Endothelial cell of umbilical vein (primary cell): ENCODE measurements at regions not wholly inside any gene's neighbourhood (a gene's known extent, or its start where the extent isn't known, plus 50 kb on each side); places are given as distances from the start of the nearest gene placed in this dataset.

Source experiments
- BruUV-seq: library from RNA; stranded (reverse); fragments of 400-500 nt; replicated peaks from 2 replicates; lab custom pipeline; 2021; lab: Mats Ljungman, UMichigan
- CTCF ChIA-PET: fragments of 300-600, 350-600 bp; sonication (Branson Sonifier 250); formaldehyde crosslinking; loops from one replicate; lab custom pipeline; 2021; ENCODE audit warnings: antibody characterized with exemption, inconsistent platforms; lab: Charles Lee
- POLR2A ChIA-PET: fragments of 300-600, 350-600 bp; sonication (Branson Sonifier 250); formaldehyde crosslinking; loops from one replicate; lab custom pipeline; 2021; ENCODE audit warnings: antibody characterized with exemption, inconsistent platforms; lab: Charles Lee
- DNase-seq: peaks from one replicate; pipeline ENCODE4 v3.0.0-alpha.2; 2011; ENCODE audit warnings: low read depth, low spot score
- FAIRE-seq: peaks from 2 replicates; lab custom pipeline; 2011; peaks lifted over from hg19 to GRCh38; lab: Jason Lieb, UNC
- H2AFZ ChIP-seq: 2 replicates; pipeline ENCODE4 v1.6.0; 2012; ENCODE audit warnings: low read depth, low read length, control low read depth, inconsistent platforms
- H3K27ac ChIP-seq: 2 replicates; pipeline ENCODE4 v1.5.1; 2011; ENCODE audit warnings: low read depth, mild to moderate bottlenecking, control low read depth, low read length, moderate library complexity; ENCODE audit not compliant: insufficient read depth
- H3K27me3 ChIP-seq, 2 experiments: 2 replicates each; pipeline versions ENCODE4 v1.6.0 to v1.6.1; 2011; ENCODE audit warnings: low read length in 2 of 2, mixed read lengths in 1 of 2; ENCODE audit not compliant: control insufficient read depth in 2 of 2, insufficient read depth in 2 of 2
- H3K36me3 ChIP-seq, 2 experiments: 2 replicates in 1 of 2; 3 replicates in 1 of 2; pipeline ENCODE4 v1.5.1; 2011; ENCODE audit warnings: low read length in 2 of 2, mild to moderate bottlenecking in 1 of 2, moderate library complexity in 1 of 2; ENCODE audit not compliant: control insufficient read depth in 2 of 2, insufficient read depth in 2 of 2; ENCODE audit errors: extremely low read depth in 1 of 2
- H3K4me1 ChIP-seq: 3 replicates; pipeline ENCODE4 v1.5.1; 2011; ENCODE audit warnings: mild to moderate bottlenecking, low read length; ENCODE audit not compliant: control insufficient read depth, insufficient read depth; ENCODE audit errors: extremely low read depth
- H3K4me2 ChIP-seq: 2 replicates; pipeline ENCODE4 v1.6.1; 2011; ENCODE audit warnings: low read length, control low read depth, mixed read lengths; ENCODE audit not compliant: insufficient read depth
- H3K4me3 ChIP-seq, 3 experiments: fragments of 200-600 bp in 1 of 3; sonication (generic), shearing (Covaris generic) in 1 of 3; replicated peaks in 1 of 3; 2 replicates each; pipeline ENCODE4 v1.5.1; 2011 to 2016; ENCODE audit warnings: control low read depth in 3 of 3, low read length in 3 of 3, mild to moderate bottlenecking in 2 of 3, inconsistent platforms in 1 of 3, low read depth in 1 of 3, moderate library complexity in 1 of 3; ENCODE audit not compliant: insufficient read depth in 1 of 3
- H3K79me2 ChIP-seq: 2 replicates; pipeline ENCODE4 v1.6.0; 2012; ENCODE audit warnings: low read length, inconsistent platforms; ENCODE audit not compliant: control insufficient read depth, insufficient read depth
- H3K9ac ChIP-seq: replicated peaks from 2 replicates; pipeline ENCODE3; 2011; ENCODE audit warnings: low read length, control low read depth; ENCODE audit not compliant: insufficient read depth; ENCODE audit errors: extremely low read depth
- H3K9me1 ChIP-seq: replicated peaks from 3 replicates; pipeline ENCODE4 v1.6.0; 2011; ENCODE audit warnings: mild to moderate bottlenecking, low read length; ENCODE audit not compliant: control insufficient read depth, insufficient read depth; ENCODE audit errors: extremely low read depth
- H3K9me3 ChIP-seq: replicated peaks from 2 replicates; pipeline ENCODE4 v1.5.1; 2012; ENCODE audit warnings: low read length, inconsistent platforms; ENCODE audit not compliant: control insufficient read depth, insufficient read depth
- H4K20me1 ChIP-seq: replicated peaks from 2 replicates; pipeline ENCODE3; 2011; ENCODE audit warnings: mild to moderate bottlenecking, low read length; ENCODE audit not compliant: control insufficient read depth, insufficient read depth; ENCODE audit errors: extremely low read depth
- EZH2 ChIP-seq: IDR thresholded peaks from 2 replicates; pipeline ENCODE4 v1.6.1; 2012; ENCODE audit warnings: borderline replicate concordance, low read depth, mild to moderate bottlenecking, moderate library complexity, low read length, inconsistent platforms; ENCODE audit not compliant: severe bottlenecking
- GATA2 ChIP-seq: IDR thresholded peaks from 2 replicates; pipeline ENCODE4 v1.7.0; 2011; ENCODE audit warnings: low read depth, mild to moderate bottlenecking, moderate library complexity, mixed read lengths, low read length; ENCODE audit not compliant: insufficient read length, insufficient read depth
- JUN ChIP-seq: IDR thresholded peaks from 2 replicates; pipeline ENCODE4 v1.6.1; 2011; ENCODE audit warnings: borderline replicate concordance, low read depth; ENCODE audit not compliant: insufficient read length, insufficient read depth
- POLR2A ChIP-seq: IDR thresholded peaks from 2 replicates; pipeline ENCODE4 v1.6.1; 2012; ENCODE audit warnings: low read depth, mild to moderate bottlenecking, control low read depth, low read length
- POLR2AphosphoS5 ChIP-seq: IDR thresholded peaks from 2 replicates; pipeline ENCODE4 v1.6.1; 2012; ENCODE audit warnings: low read depth, mild to moderate bottlenecking, control low read depth, low read length, moderate library complexity; ENCODE audit not compliant: insufficient read depth
- dilution Hi-C: fragments of 300-500 bp; cut with MboI; formaldehyde crosslinking; loops from one replicate; pipeline ENCODE4 v1.15.0; 2019; ENCODE audit warnings: low sequenced_read_pairs; ENCODE audit not compliant: extremely low pct_ligation_motif_present
- intact Hi-C: fragments of 100-400 bp; cut with micrococcal nuclease; formaldehyde crosslinking; loops from one replicate; pipeline ENCODE4 v1.10.0; 2022
- TF ChIP-seq, protein P1 (sequence below): IDR thresholded peaks from 2 replicates; pipeline ENCODE4 v1.6.1; 2011; ENCODE audit not compliant: insufficient read depth, insufficient read length
- TF ChIP-seq, protein P2 (sequence below), 2 donors: IDR thresholded peaks; 1 replicate in 1 of 2; 2 replicates in 1 of 2; pipeline ENCODE4 v1.5.1; 2011; ENCODE audit warnings: low read length in 2 of 2, mild to moderate bottlenecking in 2 of 2, moderate library complexity in 2 of 2, control low read depth in 1 of 2, inconsistent platforms in 1 of 2, low read depth in 1 of 2; ENCODE audit not compliant: insufficient read depth in 1 of 2; ENCODE audit errors: extremely low read depth in 1 of 2

DNA sequence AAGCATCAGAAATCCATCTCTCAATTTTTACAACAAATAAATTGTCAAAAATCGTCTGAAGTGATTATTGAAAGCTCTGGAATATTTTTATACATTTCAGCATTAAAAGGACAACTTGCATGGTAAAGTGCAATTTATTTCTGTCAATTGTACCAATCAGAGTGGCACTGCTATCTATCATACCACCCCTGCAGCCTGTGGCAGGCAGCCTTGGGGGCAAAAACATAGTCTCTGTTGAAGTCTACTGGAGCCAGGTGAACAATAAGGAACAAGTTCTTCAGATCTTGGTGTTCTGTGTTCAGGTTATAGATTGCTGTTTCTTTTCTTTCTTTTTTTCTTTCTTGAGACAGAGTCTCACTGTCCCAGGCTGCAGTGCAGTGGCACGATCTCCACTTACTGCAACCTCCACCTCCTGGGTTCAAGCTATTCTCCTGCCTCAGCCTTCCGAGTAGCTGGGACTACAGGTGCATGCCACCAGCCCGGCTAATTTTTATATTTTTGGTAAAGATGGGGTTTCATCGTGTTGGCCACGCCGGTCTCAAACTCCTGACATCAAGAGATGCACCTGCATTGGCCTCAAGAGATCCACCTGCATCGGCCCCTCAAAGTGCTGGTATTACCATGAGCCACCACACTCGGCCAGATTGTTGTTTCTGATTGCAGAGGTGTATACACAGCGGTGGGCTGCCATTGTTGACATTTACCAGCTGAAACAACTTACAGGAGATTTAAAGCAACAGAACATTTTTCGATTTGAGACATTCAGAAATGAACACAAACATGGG, 629.6 kb downstream of the SLC16A7 start:
- no peaks in the 10 kb centered on the region for H3K79me2 ChIP-seq
- no peak overlapping the region for H3K4me2 ChIP-seq
- no TSS peak for BruUV-seq
- H3K9ac ChIP-seq: no peak overlapping the region
- ChIA-PET POLR2A (no interaction called here), CTCF (interaction anchor here (1.1 to 1.4 kb wide), 2 partner anchors 9 to 28 kb away, joined by 3 read pairs; no protein-coding TSS in a partner anchor)
- DNase-seq (no peak), FAIRE-seq (no peak)
- H3K27ac ChIP-seq: no peak overlapping the region
- H3K9me3 ChIP-seq: no peaks in the 10 kb centered on the region
- no peak for TF ChIP-seq JUN
- TF ChIP-seq POLR2AphosphoS5: no peak
- no peak for TF ChIP-seq GATA2
- TF ChIP-seq, protein P1, sequence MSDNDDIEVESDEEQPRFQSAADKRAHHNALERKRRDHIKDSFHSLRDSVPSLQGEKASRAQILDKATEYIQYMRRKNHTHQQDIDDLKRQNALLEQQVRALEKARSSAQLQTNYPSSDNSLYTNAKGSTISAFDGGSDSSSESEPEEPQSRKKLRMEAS: no peak
- TF ChIP-seq POLR2A: no peak
- no peaks in the 10 kb centered on the region for H3K4me1 ChIP-seq
- no peaks in the 10 kb centered on the region for H4K20me1 ChIP-seq
- no peaks in the 10 kb centered on the region for H3K36me3 ChIP-seq
- intact Hi-C loops (no loop called here), dilution Hi-C loops (no loop called here)
- no peaks in the 10 kb centered on the region for H3K9me1 ChIP-seq
- no peak overlapping the region for H3K4me3 ChIP-seq
- no peaks in the 10 kb centered on the region for H3K27me3 ChIP-seq
- H2AFZ ChIP-seq: no peak overlapping the region

DNA sequence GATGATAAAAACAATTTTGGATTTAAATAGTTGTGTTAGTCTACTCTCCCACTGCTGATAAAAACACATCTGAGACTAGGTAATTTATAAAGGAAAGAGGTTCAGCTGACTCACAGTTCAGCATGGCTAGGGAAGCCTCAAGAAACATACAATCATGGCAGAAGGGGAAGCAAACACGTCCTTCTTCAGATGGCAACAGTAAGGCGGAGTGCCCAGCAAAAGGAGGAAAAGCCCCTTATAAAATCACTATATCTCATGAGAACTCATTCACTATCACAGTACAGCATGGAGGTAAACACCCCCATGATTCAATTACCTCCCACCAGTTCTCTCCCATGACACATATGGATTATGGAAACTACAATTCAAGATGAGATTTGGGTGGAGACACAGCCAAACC, 632.1 kb downstream of the SLC16A7 start:
- Histone ChIP-seq H3K27ac (no peak overlapping the region), H3K9ac (no peak overlapping the region), H2AFZ (no peak overlapping the region), H3K4me3 (no peak overlapping the region), H3K36me3 (no peaks in the 10 kb centered on the region), H3K79me2 (no peaks in the 10 kb centered on the region), H3K4me2 (no peak overlapping the region), H3K9me3 (no peaks in the 10 kb centered on the region), H3K4me1 (no peaks in the 10 kb centered on the region), H4K20me1 (no peaks in the 10 kb centered on the region), H3K9me1 (no peaks in the 10 kb centered on the region), H3K27me3 (no peaks in the 10 kb centered on the region)
- dilution Hi-C loops (no loop called here), intact Hi-C loops (no loop called here)
- TF ChIP-seq, protein P2, sequence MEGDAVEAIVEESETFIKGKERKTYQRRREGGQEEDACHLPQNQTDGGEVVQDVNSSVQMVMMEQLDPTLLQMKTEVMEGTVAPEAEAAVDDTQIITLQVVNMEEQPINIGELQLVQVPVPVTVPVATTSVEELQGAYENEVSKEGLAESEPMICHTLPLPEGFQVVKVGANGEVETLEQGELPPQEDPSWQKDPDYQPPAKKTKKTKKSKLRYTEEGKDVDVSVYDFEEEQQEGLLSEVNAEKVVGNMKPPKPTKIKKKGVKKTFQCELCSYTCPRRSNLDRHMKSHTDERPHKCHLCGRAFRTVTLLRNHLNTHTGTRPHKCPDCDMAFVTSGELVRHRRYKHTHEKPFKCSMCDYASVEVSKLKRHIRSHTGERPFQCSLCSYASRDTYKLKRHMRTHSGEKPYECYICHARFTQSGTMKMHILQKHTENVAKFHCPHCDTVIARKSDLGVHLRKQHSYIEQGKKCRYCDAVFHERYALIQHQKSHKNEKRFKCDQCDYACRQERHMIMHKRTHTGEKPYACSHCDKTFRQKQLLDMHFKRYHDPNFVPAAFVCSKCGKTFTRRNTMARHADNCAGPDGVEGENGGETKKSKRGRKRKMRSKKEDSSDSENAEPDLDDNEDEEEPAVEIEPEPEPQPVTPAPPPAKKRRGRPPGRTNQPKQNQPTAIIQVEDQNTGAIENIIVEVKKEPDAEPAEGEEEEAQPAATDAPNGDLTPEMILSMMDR (IDR thresholded peaks at IDR 0.05; ENCODE audit: extremely low read depth in 1 of 2, insufficient read depth in 1 of 2, low read depth in 1 of 2, low read length in 2 of 2): no peak
- TF ChIP-seq POLR2AphosphoS5: no peak
- no peak for TF ChIP-seq EZH2
- CTCF ChIA-PET: no interaction called here
- POLR2A ChIA-PET: no interaction called here
- BruUV-seq: no TSS peak
- DNase-seq (no peak), FAIRE-seq (no peak)
